Liver (tissue), 8 donors: ENCODE measurements at regions not wholly inside any gene's neighbourhood (a gene's known extent, or its start where the extent isn't known, plus 50 kb on each side); places are given as distances from the start of the nearest gene placed in this dataset.

Experiments used
- DNase-seq: peaks from one replicate; pipeline ENCODE4 v3.0.0-alpha.2; 2017; ENCODE audit warnings: low spot score
- H3K27ac ChIP-seq, 2 donors: one replicate each; pipeline ENCODE4 v1.7.0; 2013; ENCODE audit warnings: inconsistent platforms in 2 of 2, low read length in 2 of 2, control low read depth in 1 of 2, low read depth in 1 of 2, mild to moderate bottlenecking in 1 of 2
- H3K27me3 ChIP-seq, 4 donors: one replicate each; pipeline versions ENCODE4 v1.6.1 to v1.7.0; 2013; ENCODE audit warnings: low read length in 3 of 4, inconsistent platforms in 1 of 4, mild to moderate bottlenecking in 1 of 4, moderate library complexity in 1 of 4; ENCODE audit not compliant: control insufficient read depth in 4 of 4, insufficient read depth in 4 of 4
- H3K36me3 ChIP-seq, 4 donors: one replicate each; pipeline versions ENCODE4 v1.6.1 to v1.7.0; 2013; ENCODE audit warnings: low read length in 3 of 4, mild to moderate bottlenecking in 3 of 4, low read depth in 1 of 4, moderate library complexity in 1 of 4; ENCODE audit not compliant: control insufficient read depth in 4 of 4, insufficient read depth in 3 of 4
- H3K4me1 ChIP-seq, 4 donors: one replicate each; pipeline versions ENCODE4 v1.6.1 to v1.7.0; 2013; ENCODE audit warnings: low read length in 3 of 4, mild to moderate bottlenecking in 3 of 4, moderate library complexity in 1 of 4; ENCODE audit not compliant: control insufficient read depth in 4 of 4, insufficient read depth in 4 of 4
- H3K4me3 ChIP-seq, 3 donors: one replicate each; pipeline versions ENCODE4 v1.6.1 to v1.7.0; 2013; ENCODE audit warnings: low read length in 3 of 3, control low read depth in 1 of 3, low read depth in 1 of 3, mild to moderate bottlenecking in 1 of 3
- H3K9ac ChIP-seq, 2 donors: one replicate each; pipeline ENCODE4 v1.7.0; 2013; ENCODE audit warnings: low read length in 2 of 2, mild to moderate bottlenecking in 2 of 2, moderate library complexity in 2 of 2, control low read depth in 1 of 2, low read depth in 1 of 2
- H3K9me3 ChIP-seq, 4 donors: one replicate each; pipeline versions ENCODE4 v1.6.1 to v1.7.0; 2013; ENCODE audit warnings: low read length in 3 of 4; ENCODE audit not compliant: control insufficient read depth in 4 of 4
- ATF3 ChIP-seq: IDR thresholded peaks from 2 replicates; pipeline ENCODE4 v1.6.1; 2016; ENCODE audit warnings: antibody characterized with exemption
- CTCF ChIP-seq: fragments of 150-350 bp; IDR thresholded peaks from 2 replicates; pipeline ENCODE4 v1.5.1; 2017; ENCODE audit warnings: improper control_type of control experiment, low read depth, low read length; ENCODE audit not compliant: missing input control
- EGR1 ChIP-seq, 2 donors: IDR thresholded peaks; 2 replicates each; pipeline ENCODE4 v1.6.1; 2016 to 2018; ENCODE audit warnings: antibody characterized with exemption in 2 of 2, low read depth in 2 of 2
- FOXA1 ChIP-seq: IDR thresholded peaks from 2 replicates; pipeline ENCODE4 v1.6.1; 2016; ENCODE audit warnings: antibody characterized with exemption
- FOXA2 ChIP-seq: IDR thresholded peaks from 2 replicates; pipeline ENCODE4 v1.6.1; 2016; ENCODE audit warnings: antibody characterized with exemption
- GABPA ChIP-seq, 2 donors: IDR thresholded peaks in 1 of 2; conservative IDR thresholded peaks in 1 of 2; 2 replicates each; pipeline ENCODE4 v1.6.1; 2016; ENCODE audit warnings: antibody characterized with exemption in 2 of 2, mild to moderate bottlenecking in 1 of 2, moderate library complexity in 1 of 2
- HNF4A ChIP-seq, 2 donors: conservative IDR thresholded peaks; 2 replicates each; pipeline ENCODE4 v1.6.1; 2016; ENCODE audit warnings: antibody characterized with exemption in 2 of 2, mild to moderate bottlenecking in 2 of 2
- HNF4G ChIP-seq: IDR thresholded peaks from 2 replicates; pipeline ENCODE4 v1.6.1; 2016; ENCODE audit warnings: antibody characterized with exemption
- JUND ChIP-seq, 2 donors: IDR thresholded peaks; 2 replicates each; pipeline ENCODE4 v1.6.1; 2016; ENCODE audit warnings: antibody characterized with exemption in 2 of 2
- MAX ChIP-seq: IDR thresholded peaks from 2 replicates; pipeline ENCODE4 v1.6.1; 2016; ENCODE audit warnings: antibody characterized with exemption
- NR2F2 ChIP-seq: IDR thresholded peaks from 2 replicates; pipeline ENCODE4 v1.6.1; 2016; ENCODE audit warnings: antibody characterized with exemption
- RAD21 ChIP-seq, 2 donors: IDR thresholded peaks; 2 replicates each; pipeline ENCODE4 v1.6.1; 2016; ENCODE audit warnings: antibody characterized with exemption in 2 of 2, mild to moderate bottlenecking in 2 of 2
- REST ChIP-seq: IDR thresholded peaks from 2 replicates; pipeline ENCODE4 v1.6.1; 2016; ENCODE audit warnings: antibody characterized with exemption, mild to moderate bottlenecking
- RXRA ChIP-seq, 2 donors: IDR thresholded peaks; 2 replicates each; pipeline ENCODE4 v1.6.1; 2017 to 2018; ENCODE audit warnings: antibody characterized with exemption in 2 of 2, mild to moderate bottlenecking in 1 of 2
- SP1 ChIP-seq: IDR thresholded peaks from 2 replicates; pipeline ENCODE4 v1.6.1; 2018; ENCODE audit warnings: antibody characterized with exemption, mild to moderate bottlenecking
- TAF1 ChIP-seq: conservative IDR thresholded peaks from 2 replicates; pipeline ENCODE4 v1.6.1; 2016; ENCODE audit warnings: antibody characterized with exemption, mild to moderate bottlenecking
- YY1 ChIP-seq: IDR thresholded peaks from 2 replicates; pipeline ENCODE4 v1.6.1; 2016; ENCODE audit warnings: antibody characterized with exemption, mild to moderate bottlenecking
- ZBTB33 ChIP-seq: IDR thresholded peaks from 2 replicates; pipeline ENCODE4 v1.6.1; 2016; ENCODE audit warnings: antibody characterized with exemption
- WGBS: extraction: QIAGEN DNeasy Blood & Tissue Kit; methylation state at CpG from one replicate; pipeline ENCODE4 v1.1.7; 2013; 5-methylcytosine and 5-hydroxymethylcytosine counted together
- donor health status: healthy.
- donor health status: healthy.
- donor health status: healthy.
- donor health status: healthy.
- donor health status: healthy.

- DNase-seq = no peak
- H3K9me3 ChIP-seq = no peaks in the 10 kb centered on the region
- H3K36me3 ChIP-seq = no peaks in the 10 kb centered on the region
- no peaks in the 10 kb centered on the region for H3K4me1 ChIP-seq
- no peak overlapping the region for H3K27ac ChIP-seq
- H3K4me3 ChIP-seq = no peak overlapping the region
- H3K9ac ChIP-seq = no peak overlapping the region
- 76% methylated on average over 2 of the region's 2 CpGs for WGBS
- no peaks in the 10 kb centered on the region for H3K27me3 ChIP-seq
- TF ChIP-seq RXRA (IDR thresholded peaks at IDR 0.05) (no peak), NR2F2 (no peak), JUND (IDR thresholded peaks at IDR 0.05) (no peak), RAD21 (IDR thresholded peaks at IDR 0.05) (no peak), REST (no peak), ATF3 (no peak), FOXA1 (no peak)
These were observed 714.1 kb downstream of the EFNB2 start for GRCh38 chr13:105821337-105821736.

- no peak for DNase-seq
These were observed 715.0 kb downstream of the EFNB2 start for GRCh38 chr13:105820415-105820814.

More at GRCh38 chr13:105820415-105820814, 715.0 kb downstream of the EFNB2 start:
- no peaks in the 10 kb centered on the region for H3K36me3 ChIP-seq
- no peak overlapping the region for H3K4me3 ChIP-seq
- no peak overlapping the region for H3K9ac ChIP-seq
- H3K27ac ChIP-seq = no peak overlapping the region
- WGBS = 75% methylated on average over 3 of the region's 3 CpGs
- H3K27me3 ChIP-seq = no peaks in the 10 kb centered on the region
- no peaks in the 10 kb centered on the region for H3K4me1 ChIP-seq
- TF ChIP-seq GABPA (IDR thresholded peaks at IDR 0.05 in 1 of 2, conservative IDR thresholded peaks at IDR 0.05 in 1 of 2) (no peak), NR2F2 (no peak), HNF4A (conservative IDR thresholded peaks at IDR 0.05) (no peak), REST (no peak), SP1 (no peak), YY1 (no peak), ATF3 (no peak), ZBTB33 (no peak), CTCF (no peak), RXRA (IDR thresholded peaks at IDR 0.05) (no peak), TAF1 (no peak), HNF4G (no peak), EGR1 (IDR thresholded peaks at IDR 0.05; ENCODE audit: low read depth in 2 of 2) (no peak), FOXA1 (no peak), JUND (IDR thresholded peaks at IDR 0.05) (no peak), RAD21 (IDR thresholded peaks at IDR 0.05) (no peak), MAX (no peak), FOXA2 (no peak)
- H3K9me3 ChIP-seq = no peaks in the 10 kb centered on the region
